ENCODE measurements at regions not wholly inside any gene's neighbourhood (a gene's known extent, or its start where the extent isn't known, plus 50 kb on each side); places are given as distances from the start of the nearest gene placed in this dataset.

DNA sequence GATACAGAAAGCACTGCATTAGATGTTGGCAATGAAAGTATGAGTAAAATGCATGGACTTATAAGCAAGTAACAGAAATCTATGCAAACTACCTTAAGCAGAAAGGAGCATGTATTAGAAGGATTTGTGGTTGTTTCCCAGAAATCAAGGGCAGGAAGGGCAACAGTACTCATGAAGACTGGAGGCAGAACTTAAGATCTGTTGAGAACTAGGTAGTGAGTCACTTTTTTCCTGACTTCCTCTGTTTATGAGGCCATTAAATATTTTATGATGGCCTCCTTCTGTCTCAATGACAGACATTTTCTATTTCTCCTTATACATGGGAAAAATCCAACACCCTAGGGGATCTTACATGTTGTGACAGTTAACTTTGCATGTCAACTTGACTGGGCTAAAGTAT is 398.2 kb downstream of the MID1IP1 start:
- Histone ChIP-seq H3K36me3 (ENCODE audit: control insufficient read depth in 4 of 4, insufficient read depth in 3 of 4, low read depth in 1 of 4, low read length in 3 of 4) (no peaks in the 10 kb centered on the region), H3K27ac (ENCODE audit: low read depth in 1 of 2, low read length in 2 of 2) (no peak overlapping the region), H3K4me1 (ENCODE audit: control insufficient read depth in 4 of 4, insufficient read depth in 4 of 4, low read length in 3 of 4) (no peaks in the 10 kb centered on the region), H3K9me3 (ENCODE audit: control insufficient read depth in 4 of 4, low read length in 3 of 4) (no peaks in the 10 kb centered on the region), H3K9ac (ENCODE audit: low read depth in 1 of 2, low read length in 2 of 2) (no peak overlapping the region), H3K27me3 (ENCODE audit: control insufficient read depth in 4 of 4, insufficient read depth in 4 of 4, low read length in 3 of 4) (no peaks in the 10 kb centered on the region), H3K4me3 (ENCODE audit: low read depth in 1 of 3, low read length in 3 of 3) (no peak overlapping the region)
- no peak for DNase-seq (ENCODE audit: low spot score)
- TF ChIP-seq HNF4G (IDR thresholded peaks at IDR 0.05) (no peak), FOXA1 (IDR thresholded peaks at IDR 0.05) (no peak), RAD21 (IDR thresholded peaks at IDR 0.05) (no peak), YY1 (IDR thresholded peaks at IDR 0.05) (no peak), MAX (IDR thresholded peaks at IDR 0.05) (no peak), GABPA (IDR thresholded peaks at IDR 0.05 in 1 of 2, conservative IDR thresholded peaks at IDR 0.05 in 1 of 2) (no peak), JUND (IDR thresholded peaks at IDR 0.05) (no peak), SP1 (IDR thresholded peaks at IDR 0.05) (no peak), NR2F2 (IDR thresholded peaks at IDR 0.05) (no peak), TAF1 (conservative IDR thresholded peaks at IDR 0.05) (no peak), CTCF (IDR thresholded peaks at IDR 0.05; ENCODE audit: low read depth, low read length, missing input control) (no peak), ATF3 (IDR thresholded peaks at IDR 0.05) (no peak), EGR1 (IDR thresholded peaks at IDR 0.05; ENCODE audit: low read depth in 2 of 2) (no peak)
- TF ChIP-seq, protein P1, sequence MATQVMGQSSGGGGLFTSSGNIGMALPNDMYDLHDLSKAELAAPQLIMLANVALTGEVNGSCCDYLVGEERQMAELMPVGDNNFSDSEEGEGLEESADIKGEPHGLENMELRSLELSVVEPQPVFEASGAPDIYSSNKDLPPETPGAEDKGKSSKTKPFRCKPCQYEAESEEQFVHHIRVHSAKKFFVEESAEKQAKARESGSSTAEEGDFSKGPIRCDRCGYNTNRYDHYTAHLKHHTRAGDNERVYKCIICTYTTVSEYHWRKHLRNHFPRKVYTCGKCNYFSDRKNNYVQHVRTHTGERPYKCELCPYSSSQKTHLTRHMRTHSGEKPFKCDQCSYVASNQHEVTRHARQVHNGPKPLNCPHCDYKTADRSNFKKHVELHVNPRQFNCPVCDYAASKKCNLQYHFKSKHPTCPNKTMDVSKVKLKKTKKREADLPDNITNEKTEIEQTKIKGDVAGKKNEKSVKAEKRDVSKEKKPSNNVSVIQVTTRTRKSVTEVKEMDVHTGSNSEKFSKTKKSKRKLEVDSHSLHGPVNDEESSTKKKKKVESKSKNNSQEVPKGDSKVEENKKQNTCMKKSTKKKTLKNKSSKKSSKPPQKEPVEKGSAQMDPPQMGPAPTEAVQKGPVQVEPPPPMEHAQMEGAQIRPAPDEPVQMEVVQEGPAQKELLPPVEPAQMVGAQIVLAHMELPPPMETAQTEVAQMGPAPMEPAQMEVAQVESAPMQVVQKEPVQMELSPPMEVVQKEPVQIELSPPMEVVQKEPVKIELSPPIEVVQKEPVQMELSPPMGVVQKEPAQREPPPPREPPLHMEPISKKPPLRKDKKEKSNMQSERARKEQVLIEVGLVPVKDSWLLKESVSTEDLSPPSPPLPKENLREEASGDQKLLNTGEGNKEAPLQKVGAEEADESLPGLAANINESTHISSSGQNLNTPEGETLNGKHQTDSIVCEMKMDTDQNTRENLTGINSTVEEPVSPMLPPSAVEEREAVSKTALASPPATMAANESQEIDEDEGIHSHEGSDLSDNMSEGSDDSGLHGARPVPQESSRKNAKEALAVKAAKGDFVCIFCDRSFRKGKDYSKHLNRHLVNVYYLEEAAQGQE (IDR thresholded peaks at IDR 0.05), result no peak
- TF ChIP-seq, protein P2, sequence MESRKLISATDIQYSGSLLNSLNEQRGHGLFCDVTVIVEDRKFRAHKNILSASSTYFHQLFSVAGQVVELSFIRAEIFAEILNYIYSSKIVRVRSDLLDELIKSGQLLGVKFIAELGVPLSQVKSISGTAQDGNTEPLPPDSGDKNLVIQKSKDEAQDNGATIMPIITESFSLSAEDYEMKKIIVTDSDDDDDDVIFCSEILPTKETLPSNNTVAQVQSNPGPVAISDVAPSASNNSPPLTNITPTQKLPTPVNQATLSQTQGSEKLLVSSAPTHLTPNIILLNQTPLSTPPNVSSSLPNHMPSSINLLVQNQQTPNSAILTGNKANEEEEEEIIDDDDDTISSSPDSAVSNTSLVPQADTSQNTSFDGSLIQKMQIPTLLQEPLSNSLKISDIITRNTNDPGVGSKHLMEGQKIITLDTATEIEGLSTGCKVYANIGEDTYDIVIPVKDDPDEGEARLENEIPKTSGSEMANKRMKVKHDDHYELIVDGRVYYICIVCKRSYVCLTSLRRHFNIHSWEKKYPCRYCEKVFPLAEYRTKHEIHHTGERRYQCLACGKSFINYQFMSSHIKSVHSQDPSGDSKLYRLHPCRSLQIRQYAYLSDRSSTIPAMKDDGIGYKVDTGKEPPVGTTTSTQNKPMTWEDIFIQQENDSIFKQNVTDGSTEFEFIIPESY (IDR thresholded peaks at IDR 0.05), result no peak

DNA sequence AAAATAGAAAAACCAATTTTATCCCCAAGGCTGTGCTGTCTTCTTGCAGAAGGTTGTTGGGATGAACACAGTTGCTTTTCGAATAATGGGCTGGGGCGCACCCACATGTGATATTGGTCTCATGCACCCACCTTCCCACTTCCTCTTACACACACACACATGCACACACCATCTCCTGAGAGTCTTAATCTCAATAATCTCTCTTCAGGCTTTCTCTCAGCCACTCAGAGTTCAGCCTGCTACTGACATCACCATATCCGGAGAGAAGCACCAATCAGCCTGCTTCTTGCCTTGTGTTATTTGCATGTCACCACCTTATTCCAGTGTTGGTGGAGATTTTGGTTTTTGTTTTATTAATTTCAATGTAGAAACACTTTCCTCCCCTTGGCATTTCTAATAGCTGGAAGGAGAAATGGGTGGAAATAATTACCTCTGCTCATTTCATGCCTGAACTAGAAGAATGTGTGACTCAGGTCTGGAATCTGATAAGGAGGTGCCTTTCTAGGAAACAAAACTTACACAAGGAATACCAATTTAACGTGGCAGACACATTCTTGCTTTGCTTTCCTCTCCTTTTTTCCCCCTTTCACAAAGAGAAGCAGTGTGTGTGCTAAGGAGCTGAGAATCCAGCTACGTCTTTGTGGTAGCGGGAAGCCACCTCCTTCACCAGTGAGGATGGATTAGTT is 400.2 kb downstream of the MID1IP1 start:
- 91% methylated on average over 6 of the region's 6 CpGs for WGBS
- H3K27me3 ChIP-seq (ENCODE audit: control insufficient read depth in 4 of 4, insufficient read depth in 4 of 4, low read length in 3 of 4), result no peaks in the 10 kb centered on the region
- no peak for DNase-seq (ENCODE audit: low spot score)
- no peak overlapping the region for H3K9ac ChIP-seq (ENCODE audit: low read depth in 1 of 2, low read length in 2 of 2)
- no peaks in the 10 kb centered on the region for H3K36me3 ChIP-seq (ENCODE audit: control insufficient read depth in 4 of 4, insufficient read depth in 3 of 4, low read depth in 1 of 4, low read length in 3 of 4)
- H3K4me1 ChIP-seq (ENCODE audit: control insufficient read depth in 4 of 4, insufficient read depth in 4 of 4, low read length in 3 of 4), result no peaks in the 10 kb centered on the region
- H3K27ac ChIP-seq (ENCODE audit: low read depth in 1 of 2, low read length in 2 of 2), result no peak overlapping the region
- H3K9me3 ChIP-seq (ENCODE audit: control insufficient read depth in 4 of 4, low read length in 3 of 4), result peaks cover 0 to 2% (median 0%) of the 10 kb centered on the region in 4 donors
- no peak overlapping the region for H3K4me3 ChIP-seq (ENCODE audit: low read depth in 1 of 3, low read length in 3 of 3)
- TF ChIP-seq EGR1 (IDR thresholded peaks at IDR 0.05; ENCODE audit: low read depth in 2 of 2) (no peak), ATF3 (IDR thresholded peaks at IDR 0.05) (no peak), YY1 (IDR thresholded peaks at IDR 0.05) (no peak), FOXA1 (IDR thresholded peaks at IDR 0.05) (no peak), SP1 (IDR thresholded peaks at IDR 0.05) (no peak), CTCF (IDR thresholded peaks at IDR 0.05; ENCODE audit: low read depth, low read length, missing input control) (no peak), RXRA (IDR thresholded peaks at IDR 0.05) (no peak), JUND (IDR thresholded peaks at IDR 0.05) (no peak)
- TF ChIP-seq, protein P1 (IDR thresholded peaks at IDR 0.05), result no peak
